ENCODE measurements at regions not wholly inside any gene's neighbourhood (a gene's known extent, or its start where the extent isn't known, plus 50 kb on each side); places are given as distances from the start of the nearest gene placed in this dataset. TPM values are rescaled to one million over a fixed set of nuclear protein-coding genes. Genes with fewer than 3 reads are reported as not detected.
A peak's percentile ranks its signal among the peaks of the same experiment; 100 is the strongest.
"Not testable (repeated sequence)": the region's sequence is repeated elsewhere in the genome, so short reads cannot be mapped to it uniquely, and the experiment has no call there.

GRCh38 chr3:118803096-118803476 lies 231.6 kb downstream of the IGSF11 start:
- no peak for DNase-seq

DNA sequence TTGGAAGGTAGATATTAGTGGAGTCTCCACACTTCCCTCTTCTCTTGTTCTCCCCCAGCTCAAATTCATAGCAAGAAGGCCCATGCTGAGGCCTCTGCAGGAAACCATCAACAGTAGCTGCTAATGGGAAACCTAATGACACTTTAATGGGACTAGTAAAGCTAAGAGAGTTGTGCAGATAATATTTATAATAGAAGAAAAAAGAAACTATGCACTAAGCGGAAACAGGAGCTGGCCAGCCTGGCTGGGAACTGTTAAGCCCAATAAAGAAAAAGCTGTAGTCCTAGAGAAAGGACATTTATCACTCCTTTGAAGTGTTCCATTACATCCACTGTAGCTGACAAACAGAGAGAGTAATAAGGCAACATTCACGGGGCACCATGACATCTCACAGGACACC lies 229.6 kb downstream of the IGSF11 start:
- no peak for DNase-seq

DNA sequence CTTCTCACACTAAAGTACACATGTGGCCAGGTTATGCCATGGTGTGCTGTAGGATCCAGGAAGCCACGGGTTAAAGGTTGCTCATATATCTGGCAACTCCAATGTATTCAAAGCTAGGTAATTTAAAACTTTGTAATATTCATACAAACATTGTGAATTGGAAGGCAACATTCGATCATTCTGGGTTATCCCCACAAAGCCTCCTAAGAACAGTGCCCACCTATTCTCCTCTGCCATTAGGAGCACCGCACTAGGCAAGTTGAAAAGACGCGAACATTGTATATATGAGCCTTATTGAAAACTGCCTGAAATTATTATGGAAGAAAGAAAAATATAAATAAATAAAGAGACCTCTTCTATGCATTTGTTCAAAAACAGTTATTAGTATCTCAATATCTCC lies 228.2 kb downstream of the IGSF11 start:
- no peak for DNase-seq

- DNase-seq = not testable (repeated sequence)
Measured at GRCh38 chr3:118807349-118807748, 227.3 kb downstream of the IGSF11 start.

GRCh38 chr3:118808723-118809122 lies 225.9 kb downstream of the IGSF11 start:
- DNase-seq = no peak

GRCh38 chr3:118809696-118810498 lies 224.7 kb downstream of the IGSF11 start:
- no peak for DNase-seq

GRCh38 chr3:118810499-118811035 lies 224.1 kb downstream of the IGSF11 start:
- DNase-seq = no peak

- DNase-seq = no peak
Measured at GRCh38 chr3:118811236-118811732, 223.4 kb downstream of the IGSF11 start.

- DNase-seq = no peak
Measured at GRCh38 chr3:118813472-118813871, 221.2 kb downstream of the IGSF11 start.

GRCh38 chr3:118817748-118818165 lies 216.9 kb downstream of the IGSF11 start:
- DNase-seq = no peak

GRCh38 chr3:118818386-118818785 lies 216.3 kb downstream of the IGSF11 start:
- DNase-seq = no peak

GRCh38 chr3:118823626-118824025 lies 211.0 kb downstream of the IGSF11 start:
- no peak for DNase-seq

- no peak for DNase-seq
Measured at GRCh38 chr3:118827446-118827845, 207.2 kb downstream of the IGSF11 start.

DNA sequence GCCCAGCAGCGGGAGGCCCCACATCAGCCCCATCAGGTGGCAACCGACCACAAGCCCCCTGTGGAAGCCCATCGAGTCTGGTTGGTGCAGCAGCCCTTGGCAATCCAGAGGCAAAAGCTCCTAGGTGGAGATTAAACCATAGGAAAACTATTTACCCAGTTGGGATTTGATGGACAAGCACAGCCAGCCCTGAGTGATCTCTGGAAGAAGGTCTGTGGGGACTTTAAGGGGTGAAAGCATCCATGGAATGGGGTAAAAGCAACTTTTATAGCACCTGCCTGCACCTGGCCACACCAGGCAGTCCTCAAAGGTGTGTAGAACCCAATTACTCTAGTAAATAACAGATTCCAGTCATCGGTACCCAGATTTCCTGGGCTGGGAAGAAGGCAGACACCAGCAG lies 206.3 kb downstream of the IGSF11 start:
- no peak for DNase-seq

- no peak for DNase-seq
Measured at GRCh38 chr3:118833075-118833474, 201.6 kb downstream of the IGSF11 start.

DNA sequence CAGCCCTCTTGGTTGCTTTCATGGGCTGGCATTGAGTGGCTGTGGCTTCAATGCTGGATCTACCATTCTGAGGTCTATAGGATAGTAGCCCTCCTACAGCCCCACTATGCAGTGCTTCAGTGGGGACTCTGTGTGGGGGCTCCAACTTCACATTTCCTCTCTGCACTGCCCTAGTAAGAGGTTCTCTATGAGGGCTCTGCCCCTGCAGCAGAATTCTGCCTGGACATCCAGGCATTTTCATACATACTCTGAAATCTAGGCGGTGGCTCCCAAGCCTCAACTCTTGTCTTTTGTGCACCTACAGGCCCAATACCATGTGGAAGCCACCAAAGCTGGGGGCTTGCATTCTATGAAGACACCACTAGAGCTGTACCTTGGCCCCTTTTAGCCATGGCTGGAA lies 195.8 kb downstream of the IGSF11 start:
- DNase-seq = no peak

DNA sequence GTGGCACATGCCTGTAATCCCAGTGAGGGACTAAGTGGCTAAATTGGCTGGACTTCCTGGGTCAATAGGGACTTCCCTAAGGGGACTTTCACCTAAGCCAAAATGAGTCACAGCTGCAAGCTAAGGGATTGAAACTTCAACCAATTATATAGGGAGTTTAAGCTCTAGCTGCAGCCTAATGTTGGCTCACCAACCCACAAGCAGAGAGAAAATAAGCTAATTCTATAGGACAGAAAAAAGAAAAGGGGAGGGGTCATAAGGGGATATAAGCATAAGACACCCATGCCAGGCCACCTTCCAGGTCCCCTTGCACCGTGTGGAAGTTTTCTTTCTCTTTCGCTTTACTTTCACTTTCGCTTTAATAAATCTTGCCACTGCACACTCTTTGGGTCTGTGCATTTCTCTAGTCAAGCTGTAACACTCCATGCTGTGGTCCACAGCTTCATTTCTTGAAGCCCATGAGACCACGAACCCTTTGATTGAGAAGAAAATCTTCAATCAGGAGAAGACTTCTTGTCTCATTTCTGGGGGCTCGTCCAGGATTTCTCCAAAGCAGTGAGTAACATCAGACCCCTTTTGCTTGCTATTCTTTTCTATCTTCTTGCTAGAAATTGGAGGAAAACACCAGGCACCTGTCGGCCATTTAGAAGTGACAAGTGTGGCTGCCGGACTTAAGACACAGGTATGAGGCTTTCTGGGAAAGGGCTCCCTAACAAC lies 192.3 kb downstream of the IGSF11 start:
- no peak for DNase-seq

DNA sequence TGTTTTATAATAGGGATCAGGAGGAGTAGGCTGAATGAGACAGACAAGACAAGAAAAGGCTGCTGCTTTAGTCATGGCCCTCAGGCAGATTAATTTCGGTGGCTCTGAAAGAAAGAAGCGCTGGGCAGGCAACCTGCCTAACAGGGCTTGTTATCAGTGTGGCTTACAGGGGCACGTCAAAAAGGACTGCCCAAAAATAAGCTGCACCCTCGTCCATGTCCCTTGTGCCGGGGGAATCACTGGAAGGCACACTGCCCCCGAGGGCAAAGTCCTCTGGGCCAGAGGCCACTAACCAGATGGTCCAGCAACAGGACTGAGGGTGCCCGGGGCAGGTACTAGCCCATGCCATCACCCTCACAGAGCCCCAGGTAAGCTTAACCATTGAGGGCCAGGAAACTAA lies 188.5 kb downstream of the IGSF11 start:
- DNase-seq = no peak

Small RNA genes in the stretch of these regions (small RNA-seq; reads per million reads assigned to genes)
- gene MIR4447 = not detected
- not detected for gene RF01884
- 10.2 reads per million, percentile 92 among the genes with 10 or more reads in this experiment for gene RNU5E-8P
- not detected for gene RNU6-1200P

All from occipital lobe (tissue), 2 donors.